H1 (cell line): ENCODE measurements at regions not wholly inside any gene's neighbourhood (a gene's known extent, or its start where the extent isn't known, plus 50 kb on each side); places are given as distances from the start of the nearest gene placed in this dataset.

Experiments
- ASH2L ChIP-seq: fragments of 200-600, 300-600 bp; sonication (generic); IDR thresholded peaks from one replicate; pipeline ENCODE4 v1.7.1; 2017; ENCODE audit warnings: low read length
- CHD2 ChIP-seq: IDR thresholded peaks from 2 replicates; pipeline ENCODE4 v1.6.1; 2012; ENCODE audit warnings: low read length, improper control_type of control experiment
- CHD7 ChIP-seq: fragments of 300-600 bp; sonication (generic); IDR thresholded peaks from 2 replicates; pipeline ENCODE4 v1.7.1; 2012; ENCODE audit warnings: low read length, moderate library complexity, mild to moderate bottlenecking, inconsistent platforms; ENCODE audit not compliant: insufficient replicate concordance
- EGR1 ChIP-seq: IDR thresholded peaks from 2 replicates; pipeline ENCODE4 v1.6.1; 2011; ENCODE audit warnings: low read depth, low read length, borderline replicate concordance
- NANOG ChIP-seq: IDR thresholded peaks from 2 replicates; pipeline ENCODE4 v1.6.1; 2011; ENCODE audit warnings: low read length, low read depth, mild to moderate bottlenecking, inconsistent platforms; ENCODE audit not compliant: insufficient read depth, poor library complexity, severe bottlenecking
- NRF1 ChIP-seq: IDR thresholded peaks from 2 replicates; pipeline ENCODE4 v1.6.1; 2011; ENCODE audit warnings: mild to moderate bottlenecking, low read depth, low read length, improper control_type of control experiment
- RBBP5 ChIP-seq: IDR thresholded peaks from 2 replicates; pipeline ENCODE4 v1.7.1; 2012; ENCODE audit warnings: low read depth, mild to moderate bottlenecking, inconsistent platforms, low read length, moderate library complexity, borderline replicate concordance
- SUZ12 ChIP-seq: fragments of 200-600 bp; sonication (generic); IDR thresholded peaks from 2 replicates; pipeline ENCODE4 v1.6.1; 2012; ENCODE audit warnings: mild to moderate bottlenecking, inconsistent platforms, low read length, moderate library complexity, mixed read lengths
- TBP ChIP-seq: IDR thresholded peaks from 2 replicates; pipeline ENCODE4 v1.6.1; 2011; ENCODE audit warnings: low read depth, low read length, improper control_type of control experiment
- TCF12 ChIP-seq: IDR thresholded peaks from 2 replicates; pipeline ENCODE4 v1.6.1; 2011; ENCODE audit warnings: low read depth, mild to moderate bottlenecking, low read length

GRCh38 chr6:54718541-54719023, 128.0 kb upstream of the FAM83B start (continued):
- TF ChIP-seq CHD7 (no peak), TBP (no peak), CHD2 (no peak), NANOG (no peak), NRF1 (no peak), ASH2L (no peak), TCF12 (no peak), EGR1 (no peak), RBBP5 (no peak), SUZ12 (no peak)
